ENCODE measurements at regions not wholly inside any gene's neighbourhood (a gene's known extent, or its start where the extent isn't known, plus 50 kb on each side); places are given as distances from the start of the nearest gene placed in this dataset.

GRCh38 chr1:243944429-243945160 is 94.6 kb upstream of the AKT3 start:
- no peak for DNase-seq (ENCODE audit: low read depth in 2 of 2, low spot score in 1 of 2)

GRCh38 chr1:243943671-243944428 is 93.8 kb upstream of the AKT3 start:
- DNase-seq (ENCODE audit: low read depth in 2 of 2, low spot score in 1 of 2): no peak

- DNase-seq (ENCODE audit: low read depth in 2 of 2, low spot score in 1 of 2): no peak
Observed at GRCh38 chr1:243942196-243943150, 92.4 kb upstream of the AKT3 start.

- no peak for DNase-seq (ENCODE audit: low read depth in 2 of 2, low spot score in 1 of 2)
Observed at GRCh38 chr1:243940451-243940850, 90.4 kb upstream of the AKT3 start.

- DNase-seq (ENCODE audit: low read depth in 2 of 2, low spot score in 1 of 2): no peak
Observed at GRCh38 chr1:243939167-243939848, 89.3 kb upstream of the AKT3 start.

GRCh38 chr1:243938208-243938607 is 88.2 kb upstream of the AKT3 start:
- no peak for DNase-seq (ENCODE audit: low read depth in 2 of 2, low spot score in 1 of 2)

- DNase-seq (ENCODE audit: low read depth in 2 of 2, low spot score in 1 of 2): no peak
Observed at GRCh38 chr1:243933495-243933894, 83.5 kb upstream of the AKT3 start.

GRCh38 chr1:243931957-243932356 is 81.9 kb upstream of the AKT3 start:
- DNase-seq (ENCODE audit: low read depth in 2 of 2, low spot score in 1 of 2): no peak

- no peak for DNase-seq (ENCODE audit: low read depth in 2 of 2, low spot score in 1 of 2)
Observed at GRCh38 chr1:243930822-243931671, 81.0 kb upstream of the AKT3 start.

GRCh38 chr1:243927381-243927780 is 77.3 kb upstream of the AKT3 start:
- DNase-seq (ENCODE audit: low read depth in 2 of 2, low spot score in 1 of 2): no peak

GRCh38 chr1:243926803-243927245 is 76.8 kb upstream of the AKT3 start:
- DNase-seq (ENCODE audit: low read depth in 2 of 2, low spot score in 1 of 2): no peak

GRCh38 chr1:243926299-243926698 is 76.3 kb upstream of the AKT3 start:
- DNase-seq (ENCODE audit: low read depth in 2 of 2, low spot score in 1 of 2): no peak

- DNase-seq (ENCODE audit: low read depth in 2 of 2, low spot score in 1 of 2): no peak
Observed at GRCh38 chr1:243924588-243925349, 74.7 kb upstream of the AKT3 start.

- DNase-seq (ENCODE audit: low read depth in 2 of 2, low spot score in 1 of 2): no peak
Observed at GRCh38 chr1:243924188-243924587, 74.1 kb upstream of the AKT3 start.

- DNase-seq (ENCODE audit: low read depth in 2 of 2, low spot score in 1 of 2): no peak
Observed at GRCh38 chr1:243923292-243924171, 73.5 kb upstream of the AKT3 start.

- no peak for DNase-seq (ENCODE audit: low read depth in 2 of 2, low spot score in 1 of 2)
Observed at GRCh38 chr1:243921111-243921510, 71.1 kb upstream of the AKT3 start.

GRCh38 chr1:243917863-243918565 is 68.0 kb upstream of the AKT3 start:
- DNase-seq (ENCODE audit: low read depth in 2 of 2, low spot score in 1 of 2): no peak

All from stimulated activated CD8-positive, alpha-beta memory T cell treated with anti-CD3 and anti-CD28 coated beads, Interleukin-4, amount 100 ng/mL, for 4 hours (primary cell).